ENCODE measurements at regions not wholly inside any gene's neighbourhood (a gene's known extent, or its start where the extent isn't known, plus 50 kb on each side); places are given as distances from the start of the nearest gene placed in this dataset.

DNA sequence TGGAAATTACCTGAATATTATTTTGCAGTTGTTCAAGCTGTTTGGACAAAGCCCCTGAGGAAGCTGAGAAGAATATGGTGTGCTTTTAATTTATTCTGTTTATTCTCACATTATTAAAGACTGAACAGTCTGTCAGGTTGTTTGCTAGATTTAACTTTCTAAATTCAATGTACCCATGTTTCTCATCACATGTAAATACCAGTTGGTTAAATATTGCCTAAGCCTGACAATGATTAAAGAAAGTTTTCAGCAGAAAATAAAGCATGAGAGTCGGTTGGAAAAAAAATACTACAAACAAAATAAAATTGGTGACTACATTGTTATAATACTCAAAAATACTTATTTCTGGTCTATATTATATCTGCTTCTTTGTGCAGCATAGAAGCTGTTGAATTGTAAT, 1974.7 kb downstream of the ARAP2 start:
- TF ChIP-seq, protein P1, sequence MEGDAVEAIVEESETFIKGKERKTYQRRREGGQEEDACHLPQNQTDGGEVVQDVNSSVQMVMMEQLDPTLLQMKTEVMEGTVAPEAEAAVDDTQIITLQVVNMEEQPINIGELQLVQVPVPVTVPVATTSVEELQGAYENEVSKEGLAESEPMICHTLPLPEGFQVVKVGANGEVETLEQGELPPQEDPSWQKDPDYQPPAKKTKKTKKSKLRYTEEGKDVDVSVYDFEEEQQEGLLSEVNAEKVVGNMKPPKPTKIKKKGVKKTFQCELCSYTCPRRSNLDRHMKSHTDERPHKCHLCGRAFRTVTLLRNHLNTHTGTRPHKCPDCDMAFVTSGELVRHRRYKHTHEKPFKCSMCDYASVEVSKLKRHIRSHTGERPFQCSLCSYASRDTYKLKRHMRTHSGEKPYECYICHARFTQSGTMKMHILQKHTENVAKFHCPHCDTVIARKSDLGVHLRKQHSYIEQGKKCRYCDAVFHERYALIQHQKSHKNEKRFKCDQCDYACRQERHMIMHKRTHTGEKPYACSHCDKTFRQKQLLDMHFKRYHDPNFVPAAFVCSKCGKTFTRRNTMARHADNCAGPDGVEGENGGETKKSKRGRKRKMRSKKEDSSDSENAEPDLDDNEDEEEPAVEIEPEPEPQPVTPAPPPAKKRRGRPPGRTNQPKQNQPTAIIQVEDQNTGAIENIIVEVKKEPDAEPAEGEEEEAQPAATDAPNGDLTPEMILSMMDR (conservative IDR thresholded peaks at IDR 0.05 in 1 of 2, IDR thresholded peaks at IDR 0.05 in 1 of 2; ENCODE audit: low read depth in 1 of 2, low read length in 2 of 2), result no peak
- no peak for TF ChIP-seq EZH2 (IDR thresholded peaks at IDR 0.05; ENCODE audit: low read length, missing control alignments)
- no peaks in the 10 kb centered on the region for H3K27me3 ChIP-seq (ENCODE audit: control insufficient read depth, insufficient read depth, low read length)

DNA sequence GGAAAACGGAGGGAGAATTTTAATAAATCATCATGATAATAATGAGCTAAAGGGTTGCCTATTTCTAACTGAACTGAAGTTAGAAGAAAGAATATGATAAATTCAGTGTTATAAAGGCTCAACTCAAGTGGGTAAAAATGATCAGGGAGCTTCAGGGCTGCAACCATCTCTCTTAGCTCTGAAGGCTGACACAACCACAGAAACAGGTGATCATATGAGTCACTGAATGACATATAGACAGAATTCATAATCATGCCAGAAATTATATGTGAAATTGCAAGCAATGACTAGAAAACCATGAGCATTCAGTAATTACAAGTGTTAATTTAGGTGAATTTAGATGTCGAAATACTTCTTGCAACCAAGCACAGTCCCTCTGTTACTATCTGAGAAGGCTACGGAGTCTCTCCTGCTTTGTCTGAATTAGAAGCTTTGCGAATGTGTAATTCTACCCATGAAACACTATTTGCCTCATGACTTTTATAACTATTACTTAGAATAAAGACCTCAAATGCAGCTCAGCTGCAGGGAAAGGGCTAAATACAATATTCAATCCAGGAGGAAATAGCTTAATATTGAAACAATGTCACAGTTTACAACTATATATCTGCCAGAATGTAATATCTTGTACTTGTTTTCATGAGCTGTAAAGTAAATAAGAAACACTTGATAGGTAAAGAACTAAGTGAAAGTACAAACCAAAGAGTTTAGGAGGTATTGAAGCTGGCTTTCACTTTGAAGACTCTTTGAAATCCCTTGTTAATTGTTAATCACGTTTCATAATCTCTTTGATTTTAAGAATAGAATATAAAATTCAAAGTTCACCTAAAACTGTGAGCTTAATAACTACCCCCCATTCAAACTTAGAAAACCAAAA, 1972.6 kb downstream of the ARAP2 start:
- no peaks in the 10 kb centered on the region for H3K36me3 ChIP-seq (ENCODE audit: control insufficient read depth, insufficient read depth, low read length)
- no peak overlapping the region for H3K4me3 ChIP-seq (replicated peaks in 1 of 4; ENCODE audit: control extremely low read depth in 1 of 4, insufficient read depth in 1 of 4, low read depth in 3 of 4, low read length in 4 of 4)
- H3K4me1 ChIP-seq (ENCODE audit: control insufficient read depth, extremely low read depth, insufficient read depth, low read length), result no peaks in the 10 kb centered on the region
- no peaks in the 10 kb centered on the region for H3K9me3 ChIP-seq (ENCODE audit: control insufficient read depth, insufficient read depth, low read depth, low read length)
- no peak overlapping the region for H3K27ac ChIP-seq (ENCODE audit: insufficient read depth, low read length)
- H3K27me3 ChIP-seq (ENCODE audit: control insufficient read depth, insufficient read depth, low read length), result no peaks in the 10 kb centered on the region
- DNase-seq (ENCODE audit: low read depth in 2 of 2), result no peak
- no peak overlapping the region for H3K4me2 ChIP-seq (ENCODE audit: extremely low read depth, insufficient read depth, low read length)
- H2AFZ ChIP-seq (ENCODE audit: low read length), result no peak overlapping the region
- no peaks in the 10 kb centered on the region for H3K79me2 ChIP-seq (ENCODE audit: control insufficient read depth, insufficient read depth, low read length)
- H4K20me1 ChIP-seq (ENCODE audit: control insufficient read depth, extremely low read depth, insufficient read depth, low read length), result no peaks in the 10 kb centered on the region
- H3K9ac ChIP-seq (ENCODE audit: insufficient read depth, low read length), result no peak overlapping the region
- TF ChIP-seq, protein P1 (conservative IDR thresholded peaks at IDR 0.05 in 1 of 2, IDR thresholded peaks at IDR 0.05 in 1 of 2; ENCODE audit: low read depth in 1 of 2, low read length in 2 of 2), result no peak
- TF ChIP-seq EZH2 (IDR thresholded peaks at IDR 0.05; ENCODE audit: low read length, missing control alignments), result no peak

More for the DNA sequence above, 1974.7 kb downstream of the ARAP2 start:
- no peak overlapping the region for H3K27ac ChIP-seq (ENCODE audit: insufficient read depth, low read length)
- no peaks in the 10 kb centered on the region for H3K79me2 ChIP-seq (ENCODE audit: control insufficient read depth, insufficient read depth, low read length)
- H3K36me3 ChIP-seq (ENCODE audit: control insufficient read depth, insufficient read depth, low read length), result no peaks in the 10 kb centered on the region
- H3K4me2 ChIP-seq (ENCODE audit: extremely low read depth, insufficient read depth, low read length), result no peak overlapping the region
- DNase-seq (ENCODE audit: low read depth in 2 of 2), result no peak
- no peak overlapping the region for H2AFZ ChIP-seq (ENCODE audit: low read length)
- no peaks in the 10 kb centered on the region for H3K4me1 ChIP-seq (ENCODE audit: control insufficient read depth, extremely low read depth, insufficient read depth, low read length)
- no peaks in the 10 kb centered on the region for H4K20me1 ChIP-seq (ENCODE audit: control insufficient read depth, extremely low read depth, insufficient read depth, low read length)
- no peak overlapping the region for H3K9ac ChIP-seq (ENCODE audit: insufficient read depth, low read length)
- no peak overlapping the region for H3K4me3 ChIP-seq (replicated peaks in 1 of 4; ENCODE audit: control extremely low read depth in 1 of 4, insufficient read depth in 1 of 4, low read depth in 3 of 4, low read length in 4 of 4)
- H3K9me3 ChIP-seq (ENCODE audit: control insufficient read depth, insufficient read depth, low read depth, low read length), result no peaks in the 10 kb centered on the region

DNA sequence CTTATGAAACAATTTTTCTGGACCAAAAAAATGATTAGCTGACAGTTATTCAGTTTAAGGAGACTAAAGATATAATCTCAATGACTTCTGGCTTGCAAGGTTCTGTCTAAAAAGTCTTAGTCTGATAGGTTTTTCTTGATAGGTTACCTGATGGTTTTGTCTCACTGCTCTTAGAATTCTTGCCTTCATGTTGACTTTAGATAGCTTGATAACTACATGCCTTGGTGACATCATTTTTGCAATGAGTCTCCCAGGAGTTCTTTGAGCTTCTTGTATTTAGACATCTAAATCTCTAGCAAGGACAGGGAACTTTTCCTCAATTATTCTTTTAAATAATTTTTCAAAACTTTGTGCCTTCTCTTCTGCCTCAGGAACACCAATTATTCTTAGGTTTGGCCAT, 1965.3 kb downstream of the ARAP2 start:
- Histone ChIP-seq H3K79me2 (ENCODE audit: control insufficient read depth, insufficient read depth, low read length) (no peaks in the 10 kb centered on the region), H3K4me2 (ENCODE audit: extremely low read depth, insufficient read depth, low read length) (no peak overlapping the region), H3K36me3 (ENCODE audit: control insufficient read depth, insufficient read depth, low read length) (no peaks in the 10 kb centered on the region), H2AFZ (ENCODE audit: low read length) (no peak overlapping the region), H3K9me3 (ENCODE audit: control insufficient read depth, insufficient read depth, low read depth, low read length) (no peaks in the 10 kb centered on the region), H3K27me3 (ENCODE audit: control insufficient read depth, insufficient read depth, low read length) (no peaks in the 10 kb centered on the region), H3K27ac (ENCODE audit: insufficient read depth, low read length) (no peak overlapping the region), H3K9ac (ENCODE audit: insufficient read depth, low read length) (no peak overlapping the region), H3K4me3 (replicated peaks in 1 of 4; ENCODE audit: control extremely low read depth in 1 of 4, insufficient read depth in 1 of 4, low read depth in 3 of 4, low read length in 4 of 4) (no peak overlapping the region), H3K4me1 (ENCODE audit: control insufficient read depth, extremely low read depth, insufficient read depth, low read length) (no peaks in the 10 kb centered on the region), H4K20me1 (ENCODE audit: control insufficient read depth, extremely low read depth, insufficient read depth, low read length) (no peaks in the 10 kb centered on the region)
- no peak for DNase-seq (ENCODE audit: low read depth in 2 of 2)
- no peak for TF ChIP-seq EZH2 (IDR thresholded peaks at IDR 0.05; ENCODE audit: low read length, missing control alignments)
- TF ChIP-seq, protein P1 (conservative IDR thresholded peaks at IDR 0.05 in 1 of 2, IDR thresholded peaks at IDR 0.05 in 1 of 2; ENCODE audit: low read depth in 1 of 2, low read length in 2 of 2), result no peak

Data from fibroblast of lung (primary cell).